ENCODE measurements at regions not wholly inside any gene's neighbourhood (a gene's known extent, or its start where the extent isn't known, plus 50 kb on each side); places are given as distances from the start of the nearest gene placed in this dataset.

- TF ChIP-seq, protein P1, sequence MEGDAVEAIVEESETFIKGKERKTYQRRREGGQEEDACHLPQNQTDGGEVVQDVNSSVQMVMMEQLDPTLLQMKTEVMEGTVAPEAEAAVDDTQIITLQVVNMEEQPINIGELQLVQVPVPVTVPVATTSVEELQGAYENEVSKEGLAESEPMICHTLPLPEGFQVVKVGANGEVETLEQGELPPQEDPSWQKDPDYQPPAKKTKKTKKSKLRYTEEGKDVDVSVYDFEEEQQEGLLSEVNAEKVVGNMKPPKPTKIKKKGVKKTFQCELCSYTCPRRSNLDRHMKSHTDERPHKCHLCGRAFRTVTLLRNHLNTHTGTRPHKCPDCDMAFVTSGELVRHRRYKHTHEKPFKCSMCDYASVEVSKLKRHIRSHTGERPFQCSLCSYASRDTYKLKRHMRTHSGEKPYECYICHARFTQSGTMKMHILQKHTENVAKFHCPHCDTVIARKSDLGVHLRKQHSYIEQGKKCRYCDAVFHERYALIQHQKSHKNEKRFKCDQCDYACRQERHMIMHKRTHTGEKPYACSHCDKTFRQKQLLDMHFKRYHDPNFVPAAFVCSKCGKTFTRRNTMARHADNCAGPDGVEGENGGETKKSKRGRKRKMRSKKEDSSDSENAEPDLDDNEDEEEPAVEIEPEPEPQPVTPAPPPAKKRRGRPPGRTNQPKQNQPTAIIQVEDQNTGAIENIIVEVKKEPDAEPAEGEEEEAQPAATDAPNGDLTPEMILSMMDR (IDR thresholded peaks at IDR 0.05; ENCODE audit: insufficient read depth, low read depth, low read length) = no peak
- no peak for TF ChIP-seq EZH2 (IDR thresholded peaks at IDR 0.05; ENCODE audit: insufficient read depth, low read length)
Observed at GRCh38 chr7:116377721-116378120, 121.8 kb upstream of the CAV2 start.
